Activated T-cell treated with anti-CD3 and anti-CD28 coated beads, Interleukin-2, amount 50 U/mL, for 72 hours (primary cell): ENCODE measurements at regions not wholly inside any gene's neighbourhood (a gene's known extent, or its start where the extent isn't known, plus 50 kb on each side); places are given as distances from the start of the nearest gene placed in this dataset.

Experiments used
- ATAC-seq, 2 donors: fragments of 150-1000 bp; cut with Tn5 transposase; replicated peaks in 1 of 2; 2 replicates each; pipeline ENCODE4 v1.10.0; 2021; ENCODE audit warnings: moderate library complexity in 2 of 2, mild to moderate bottlenecking in 1 of 2
- DNase-seq, 2 donors: peaks; one replicate each; pipeline ENCODE4 v3.0.0; 2021 to 2022; ENCODE audit warnings: mixed read lengths in 1 of 2
- H3K27ac Mint-ChIP-seq: one replicate; pipeline ENCODE4 v1.8.0; 2022; ENCODE audit warnings: mild to moderate bottlenecking, moderate library complexity, mixed read lengths
- H3K27me3 Mint-ChIP-seq: one replicate; pipeline ENCODE4 v1.8.0; 2022; ENCODE audit warnings: low read depth, mixed read lengths
- H3K36me3 Mint-ChIP-seq, 2 donors: one replicate each; pipeline ENCODE4 v1.8.0; 2022; ENCODE audit warnings: mixed read lengths in 2 of 2, mild to moderate bottlenecking in 1 of 2; ENCODE audit not compliant: insufficient read depth in 2 of 2
- H3K4me1 Mint-ChIP-seq: one replicate; pipeline ENCODE4 v1.8.0; 2022; ENCODE audit warnings: low read depth, mixed read lengths
- H3K4me3 Mint-ChIP-seq, 2 donors: one replicate each; pipeline ENCODE4 v1.8.0; 2022; ENCODE audit warnings: mild to moderate bottlenecking in 2 of 2, mixed read lengths in 2 of 2, moderate library complexity in 2 of 2
- H3K9me3 Mint-ChIP-seq, 2 donors: one replicate each; pipeline ENCODE4 v1.8.0; 2022; ENCODE audit warnings: mixed read lengths in 2 of 2

DNA sequence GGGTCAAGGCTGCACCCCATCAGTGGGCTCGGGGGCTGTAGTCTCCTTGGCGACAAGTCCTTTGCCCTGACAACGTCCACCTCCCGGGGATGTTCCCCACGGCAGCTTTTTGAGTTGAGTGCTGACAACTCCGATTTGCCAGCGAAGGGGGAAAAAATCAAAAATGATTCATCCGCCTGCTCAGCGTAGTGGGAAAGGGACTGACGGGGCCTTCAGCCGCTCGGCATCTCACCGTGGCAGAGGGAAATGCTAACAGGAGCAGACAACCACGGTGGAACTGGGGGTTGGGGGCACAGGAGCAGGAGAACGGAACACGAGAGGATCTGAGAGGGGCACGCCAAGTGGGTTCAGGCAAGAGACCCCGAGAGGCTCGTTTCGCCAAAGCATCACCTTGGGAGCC, 173.7 kb downstream of the TFAP2C start:
- Mint-ChIP-seq H3K4me3 (no peak overlapping the region), H3K9me3 (peaks cover 3 to 11% of the 10 kb centered on the region in 2 donors), H3K4me1 (peaks cover 5% of the 10 kb centered on the region), H3K36me3 (peaks cover 2% of the 10 kb centered on the region in 2 donors), H3K27me3 (peaks cover 22% of the 10 kb centered on the region), H3K27ac (no peak overlapping the region)
- ATAC-seq, result no peak
- DNase-seq, result no peak

DNA sequence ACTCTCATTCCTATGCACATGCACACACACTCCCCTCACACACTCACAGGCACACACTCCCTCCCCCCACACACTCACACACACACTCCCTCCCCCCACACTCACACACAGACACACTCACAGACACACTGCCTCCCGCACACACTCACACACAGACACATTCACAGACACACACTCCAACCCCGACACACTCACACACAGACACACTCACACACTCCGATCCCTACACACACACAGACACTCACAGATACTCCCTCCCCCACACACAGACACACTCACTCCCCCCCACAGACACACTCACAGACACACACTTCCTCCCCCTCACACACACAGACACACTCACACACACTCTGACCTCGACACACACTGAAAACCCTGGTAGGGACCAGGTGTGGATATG, 176.2 kb downstream of the TFAP2C start:
- Mint-ChIP-seq H3K27ac (no peak overlapping the region), H3K4me3 (no peak overlapping the region), H3K36me3 (no peaks in the 10 kb centered on the region), H3K27me3 (peaks cover 19% of the 10 kb centered on the region), H3K9me3 (peaks cover 0 to 2% of the 10 kb centered on the region in 2 donors), H3K4me1 (peaks cover under 1% of the 10 kb centered on the region)
- no peak for ATAC-seq
- DNase-seq, result no peak

DNA sequence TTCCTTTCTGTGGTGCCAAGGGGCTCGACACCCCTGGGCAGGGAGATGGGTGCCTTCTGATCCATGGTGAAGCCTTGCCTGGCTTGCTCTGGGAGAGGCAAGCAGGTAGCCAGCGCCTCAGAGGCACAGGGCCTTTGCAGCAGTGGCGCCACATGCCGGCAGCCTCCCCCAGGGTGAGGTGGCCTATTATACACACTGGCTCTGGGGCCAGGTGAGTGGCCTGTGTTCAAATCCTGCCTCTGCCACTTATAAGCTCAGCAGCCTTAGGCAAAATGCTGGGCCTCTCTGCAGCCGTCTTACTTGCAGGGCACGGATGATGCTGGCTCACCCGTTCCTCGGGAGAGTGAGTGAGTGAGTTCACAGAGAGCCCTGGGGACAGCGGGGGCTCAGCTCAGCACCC, 176.9 kb downstream of the TFAP2C start:
- no peak overlapping the region for H3K4me3 Mint-ChIP-seq
- peaks cover 0 to 1% of the 10 kb centered on the region in 2 donors for H3K9me3 Mint-ChIP-seq
- H3K27ac Mint-ChIP-seq, result no peak overlapping the region
- DNase-seq, result no peak
- H3K4me1 Mint-ChIP-seq, result no peaks in the 10 kb centered on the region
- peaks cover 17% of the 10 kb centered on the region for H3K27me3 Mint-ChIP-seq
- no peak for ATAC-seq
- H3K36me3 Mint-ChIP-seq, result no peaks in the 10 kb centered on the region

DNA sequence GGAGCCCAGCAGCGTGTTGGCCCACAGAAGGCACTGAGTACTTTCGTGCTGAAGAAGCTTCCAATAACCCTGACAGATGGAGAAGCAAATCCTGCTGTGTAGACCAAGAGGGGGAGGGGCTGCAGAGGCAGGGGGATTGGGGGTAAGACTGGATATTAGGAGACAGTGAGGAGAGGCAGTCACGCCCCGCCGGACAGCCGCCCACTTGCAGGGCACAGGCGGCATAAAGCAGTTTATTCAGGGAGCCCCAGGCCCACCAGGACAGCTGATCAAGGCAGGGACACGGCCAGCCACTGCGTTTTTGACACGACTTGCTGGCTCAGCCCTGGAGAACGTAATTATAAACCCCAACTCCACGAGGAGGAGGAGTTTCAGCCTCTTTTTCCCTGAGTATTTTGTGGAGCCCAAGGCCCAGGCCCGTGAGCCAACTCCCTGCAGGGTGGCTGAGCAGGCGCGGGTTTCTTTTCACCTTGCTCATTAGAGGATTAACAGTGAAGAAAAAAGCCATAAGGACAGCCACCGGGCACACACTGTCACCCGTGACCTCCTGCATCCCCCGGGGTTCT, 177.9 kb downstream of the TFAP2C start:
- Mint-ChIP-seq H3K4me1 (no peaks in the 10 kb centered on the region), H3K36me3 (no peaks in the 10 kb centered on the region), H3K27me3 (peaks cover 17% of the 10 kb centered on the region), H3K4me3 (no peak overlapping the region), H3K27ac (no peak overlapping the region), H3K9me3 (peaks cover 0 to 1% of the 10 kb centered on the region in 2 donors)
- no peak for DNase-seq
- no peak for ATAC-seq

DNA sequence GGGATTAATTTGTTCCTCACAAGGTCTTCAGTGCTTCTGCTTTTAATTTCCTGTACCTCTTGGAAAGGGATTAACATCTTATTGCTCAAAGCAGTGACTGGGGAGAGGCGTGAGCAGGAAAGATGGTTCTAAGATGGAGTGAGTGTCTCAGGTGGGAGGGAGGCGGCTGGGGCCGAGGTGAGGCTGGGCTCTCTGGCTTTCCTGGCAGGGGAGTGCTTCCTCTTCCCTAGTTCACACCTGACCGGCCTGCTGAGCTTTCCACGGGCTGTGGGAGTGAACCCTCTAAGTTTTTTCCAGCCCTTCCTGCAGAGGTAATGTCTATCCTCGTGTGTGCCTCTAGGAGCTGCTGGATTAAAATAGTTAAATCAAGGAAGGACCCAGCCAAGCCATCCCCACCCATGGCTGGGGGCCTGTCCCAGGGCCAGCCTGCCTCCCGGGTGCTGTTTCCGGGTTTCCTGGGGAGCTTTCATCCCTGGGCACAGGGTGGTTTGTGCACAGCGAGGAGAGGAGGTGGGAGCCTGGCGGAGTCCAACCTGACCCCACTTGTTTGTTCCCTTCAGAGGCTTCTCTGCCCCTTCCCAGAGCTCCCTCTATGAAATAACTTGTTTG, 179.1 kb downstream of the TFAP2C start:
- H3K4me1 Mint-ChIP-seq, result no peaks in the 10 kb centered on the region
- H3K4me3 Mint-ChIP-seq, result no peak overlapping the region
- H3K9me3 Mint-ChIP-seq, result peaks cover 0 to 1% of the 10 kb centered on the region in 2 donors
- H3K27ac Mint-ChIP-seq, result no peak overlapping the region
- DNase-seq, result no peak
- H3K36me3 Mint-ChIP-seq, result no peaks in the 10 kb centered on the region
- ATAC-seq, result no peak
- peaks cover 17% of the 10 kb centered on the region for H3K27me3 Mint-ChIP-seq

DNA sequence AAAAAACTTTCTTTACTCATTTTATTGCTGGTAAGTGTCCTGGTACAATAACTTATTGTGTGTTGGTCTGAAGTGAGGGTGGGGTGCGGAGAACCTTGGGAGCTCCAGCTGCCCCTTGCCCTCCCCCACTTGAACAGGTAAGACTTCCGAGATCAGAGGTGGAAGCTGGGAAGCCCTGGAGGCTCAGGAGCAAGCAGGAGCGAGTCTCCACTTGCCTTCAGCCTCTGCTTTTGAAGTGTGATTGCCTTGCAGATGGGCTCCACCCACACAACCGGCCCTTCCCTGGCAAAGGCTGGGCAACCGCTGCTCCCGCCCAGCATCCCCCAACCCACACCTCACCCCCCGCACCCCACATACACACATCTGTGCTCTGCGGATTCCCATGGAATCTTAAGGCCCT, 179.6 kb downstream of the TFAP2C start:
- H3K36me3 Mint-ChIP-seq, result no peaks in the 10 kb centered on the region

DNA sequence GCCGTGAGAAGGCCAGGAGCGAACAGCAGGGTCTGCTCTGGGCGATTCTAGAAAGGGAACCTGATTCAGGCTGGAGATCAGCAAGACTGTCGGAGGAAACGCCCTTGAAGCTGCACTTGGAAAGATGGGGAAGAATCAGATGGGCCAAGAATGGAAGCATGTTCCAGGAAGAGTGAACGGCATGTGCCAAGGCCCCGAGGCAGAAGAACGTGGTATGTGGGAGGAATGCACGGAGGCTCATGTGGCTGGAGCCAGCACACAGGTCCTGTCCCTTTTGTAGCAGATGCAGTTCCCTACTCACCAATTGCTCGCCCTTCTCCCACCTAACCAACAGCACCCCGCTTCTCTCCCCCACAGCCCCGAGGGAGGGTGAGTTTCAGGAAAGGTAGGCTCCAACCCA, 180.6 kb downstream of the TFAP2C start:
- DNase-seq, result no peak
- ATAC-seq, result no peak
- H3K4me3 Mint-ChIP-seq, result no peak overlapping the region
- no peaks in the 10 kb centered on the region for H3K4me1 Mint-ChIP-seq
- no peaks in the 10 kb centered on the region for H3K36me3 Mint-ChIP-seq
- peaks cover 17% of the 10 kb centered on the region for H3K27me3 Mint-ChIP-seq
- H3K9me3 Mint-ChIP-seq, result peaks cover 0 to 1% of the 10 kb centered on the region in 2 donors
- no peak overlapping the region for H3K27ac Mint-ChIP-seq

More for the DNA sequence above, 179.6 kb downstream of the TFAP2C start:
- Mint-ChIP-seq H3K27me3 (peaks cover 17% of the 10 kb centered on the region), H3K9me3 (peaks cover 0 to 1% of the 10 kb centered on the region in 2 donors), H3K27ac (no peak overlapping the region), H3K4me1 (no peaks in the 10 kb centered on the region), H3K4me3 (no peak overlapping the region)
- no peak for DNase-seq
- ATAC-seq, result no peak

DNA sequence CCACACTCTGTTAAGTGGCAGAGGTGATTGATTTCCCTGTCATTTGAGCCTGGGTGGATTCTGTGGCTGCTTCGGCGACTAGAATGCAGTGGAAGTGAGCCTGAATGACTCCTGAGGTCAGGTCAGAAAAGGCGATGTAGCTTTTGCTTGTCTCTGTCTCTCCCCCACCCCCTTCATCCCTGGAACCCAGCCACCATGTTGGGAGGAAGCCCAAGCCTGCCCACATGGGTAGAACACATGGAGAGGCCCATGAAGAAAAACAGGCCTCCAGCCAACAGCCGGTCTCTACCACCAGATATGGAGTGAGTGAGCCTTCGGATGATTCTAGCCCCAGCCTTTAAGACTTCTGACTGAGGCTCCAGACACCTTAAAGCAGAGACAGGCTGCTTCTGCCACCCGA, 181.0 kb downstream of the TFAP2C start:
- no peak overlapping the region for H3K27ac Mint-ChIP-seq
- no peak overlapping the region for H3K4me3 Mint-ChIP-seq
- ATAC-seq (no peak), DNase-seq (no peak)
- H3K9me3 Mint-ChIP-seq, result peaks cover 0 to 1% of the 10 kb centered on the region in 2 donors
- H3K36me3 Mint-ChIP-seq, result no peaks in the 10 kb centered on the region
- H3K27me3 Mint-ChIP-seq, result peaks cover 17% of the 10 kb centered on the region
- no peaks in the 10 kb centered on the region for H3K4me1 Mint-ChIP-seq

DNA sequence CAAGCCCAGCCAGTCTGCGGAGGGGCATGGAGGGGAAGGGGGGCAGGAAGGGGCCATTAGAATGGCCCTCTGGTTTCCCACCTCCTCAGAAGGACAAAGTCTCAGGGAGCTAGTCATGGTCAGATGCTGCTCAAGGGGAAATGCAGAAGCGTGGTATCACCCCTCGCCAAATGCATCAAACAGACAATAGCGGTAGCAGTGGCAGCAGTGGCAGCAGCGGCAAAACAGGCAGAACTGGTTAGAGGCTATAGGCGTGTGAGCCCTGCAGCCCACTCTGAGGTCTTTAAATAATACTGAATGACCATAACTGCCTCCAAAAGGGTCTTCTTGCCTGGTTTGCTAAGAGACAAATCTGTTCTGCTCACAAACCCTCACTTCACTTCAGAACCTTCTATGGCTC, 186.7 kb downstream of the TFAP2C start:
- no peak overlapping the region for H3K27ac Mint-ChIP-seq
- H3K27me3 Mint-ChIP-seq, result peaks cover 16% of the 10 kb centered on the region
- H3K4me1 Mint-ChIP-seq, result no peaks in the 10 kb centered on the region
- H3K9me3 Mint-ChIP-seq, result peaks cover 3 to 5% of the 10 kb centered on the region in 2 donors
- no peaks in the 10 kb centered on the region for H3K36me3 Mint-ChIP-seq
- ATAC-seq, result no peak
- no peak overlapping the region for H3K4me3 Mint-ChIP-seq
- no peak for DNase-seq

DNA sequence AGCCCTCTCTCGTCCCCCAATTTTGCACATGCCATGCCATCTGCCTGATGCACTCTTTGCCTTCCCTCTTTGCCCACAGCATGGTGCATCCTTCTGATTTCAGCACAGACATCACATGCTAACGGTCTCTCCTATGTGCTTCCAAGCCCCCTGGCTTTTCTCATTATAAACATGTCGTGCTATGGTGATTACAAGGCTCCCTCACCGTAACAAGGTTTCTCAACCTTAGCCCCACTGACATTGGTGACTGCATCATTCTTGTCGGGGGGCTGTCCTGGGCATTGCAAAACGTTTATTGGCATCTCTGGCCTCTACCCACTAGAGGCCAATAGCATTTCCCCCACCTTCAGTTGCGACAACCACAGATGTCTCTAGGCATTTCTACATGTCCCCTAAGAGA, 187.2 kb downstream of the TFAP2C start:
- peaks cover 20% of the 10 kb centered on the region for H3K27me3 Mint-ChIP-seq
- H3K4me1 Mint-ChIP-seq, result no peaks in the 10 kb centered on the region
- peaks cover 3 to 5% of the 10 kb centered on the region in 2 donors for H3K9me3 Mint-ChIP-seq
- no peak for DNase-seq
- H3K4me3 Mint-ChIP-seq, result no peak overlapping the region
- H3K27ac Mint-ChIP-seq, result no peak overlapping the region
- no peaks in the 10 kb centered on the region for H3K36me3 Mint-ChIP-seq
- no peak for ATAC-seq

DNA sequence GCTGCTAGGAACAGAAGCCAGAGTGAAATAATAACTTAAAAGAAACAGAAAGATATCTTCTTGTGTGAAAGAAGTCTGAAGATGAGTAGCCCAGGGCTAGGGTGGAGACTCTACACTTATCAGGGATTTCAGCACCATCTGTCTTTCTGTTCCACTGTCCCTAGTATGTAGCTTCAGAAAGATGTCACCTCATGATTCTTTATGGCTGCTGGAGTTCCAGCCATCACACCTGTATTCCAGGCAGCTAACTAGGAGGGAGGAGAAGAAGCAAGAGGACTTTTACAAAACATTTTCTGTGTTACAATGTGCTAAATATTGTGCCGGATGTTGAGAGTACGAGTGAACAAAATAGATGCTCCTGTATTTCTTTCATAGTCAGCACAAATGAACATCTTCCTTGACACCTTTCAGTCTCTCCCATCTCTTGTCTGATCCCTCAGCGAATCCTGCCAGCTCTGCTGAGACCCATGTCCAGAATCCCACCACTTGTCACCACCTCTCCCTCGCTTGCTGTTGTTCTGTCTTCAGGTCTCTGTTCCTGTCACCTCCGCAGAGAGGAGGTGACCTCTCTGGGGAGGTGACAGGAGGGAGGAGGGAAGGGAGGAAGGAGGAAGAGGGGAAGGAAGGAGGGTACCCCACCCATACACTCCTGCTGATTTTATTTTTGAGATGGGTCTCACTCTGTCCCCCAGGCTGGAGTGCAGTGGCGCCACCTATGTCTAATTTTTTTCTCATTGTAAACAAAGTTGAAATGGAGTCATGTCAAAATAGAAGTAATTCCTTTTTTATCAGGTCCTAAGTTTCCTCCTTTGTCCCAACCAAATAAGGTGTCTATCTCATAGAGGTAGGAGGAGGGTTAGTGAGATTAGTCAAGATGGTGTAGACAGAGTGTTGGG, 188.9 kb downstream of the TFAP2C start:
- Mint-ChIP-seq H3K27ac (no peak overlapping the region), H3K4me3 (no peak overlapping the region), H3K36me3 (no peaks in the 10 kb centered on the region), H3K9me3 (peaks cover 3 to 5% of the 10 kb centered on the region in 2 donors), H3K4me1 (no peaks in the 10 kb centered on the region), H3K27me3 (peaks cover 20% of the 10 kb centered on the region)
- DNase-seq (no peak), ATAC-seq (no peak)

DNA sequence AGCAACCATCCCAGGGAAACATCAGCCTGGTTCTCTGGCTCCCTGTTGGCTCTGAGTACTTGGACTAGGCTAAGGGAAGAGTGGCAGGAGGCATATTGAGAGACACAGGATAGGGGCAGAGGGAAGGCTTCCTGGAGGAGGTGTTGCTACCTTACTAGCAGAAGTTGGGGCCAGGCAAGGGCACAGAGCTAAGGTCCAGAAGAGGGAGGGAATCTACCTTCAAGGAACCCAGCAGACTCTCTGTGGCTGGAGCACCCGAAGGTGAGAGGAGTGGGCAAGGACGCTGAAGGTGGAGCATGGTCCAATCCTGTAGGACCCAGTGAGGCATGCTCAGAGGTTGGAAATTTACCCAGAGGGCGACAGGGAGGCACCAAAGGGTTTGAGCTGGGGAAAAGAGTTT, 191.9 kb downstream of the TFAP2C start:
- H3K9me3 Mint-ChIP-seq, result peaks cover 3 to 5% of the 10 kb centered on the region in 2 donors
- peaks cover 19% of the 10 kb centered on the region for H3K27me3 Mint-ChIP-seq
- H3K4me1 Mint-ChIP-seq, result no peaks in the 10 kb centered on the region
- no peak for DNase-seq
- no peaks in the 10 kb centered on the region for H3K36me3 Mint-ChIP-seq
- H3K4me3 Mint-ChIP-seq, result no peak overlapping the region
- H3K27ac Mint-ChIP-seq, result no peak overlapping the region
- no peak for ATAC-seq

DNA sequence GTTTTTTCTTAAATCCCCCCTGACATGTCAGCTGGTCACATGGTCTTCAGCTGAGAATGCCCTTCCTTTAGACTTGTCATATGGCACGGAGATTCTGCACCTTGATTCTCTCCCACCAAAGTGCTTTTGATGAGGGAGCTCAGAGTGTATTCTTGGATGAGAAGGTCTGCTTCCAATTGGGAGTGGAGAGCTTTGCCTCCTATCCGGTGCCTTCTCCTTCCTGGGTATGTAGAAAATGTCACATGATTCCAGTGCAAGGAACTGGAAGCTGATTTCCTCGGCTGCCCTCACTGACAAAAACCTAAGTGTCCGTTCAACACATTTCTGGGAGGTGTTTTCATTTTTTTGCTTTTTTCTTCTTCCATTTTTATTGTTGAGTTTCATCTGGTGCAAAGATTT, 197.2 kb downstream of the TFAP2C start:
- no peaks in the 10 kb centered on the region for H3K36me3 Mint-ChIP-seq
- peaks cover 0 to 3% of the 10 kb centered on the region in 2 donors for H3K9me3 Mint-ChIP-seq
- ATAC-seq, result no peak
- no peak overlapping the region for H3K4me3 Mint-ChIP-seq
- no peaks in the 10 kb centered on the region for H3K4me1 Mint-ChIP-seq
- no peak overlapping the region for H3K27ac Mint-ChIP-seq
- no peak for DNase-seq
- peaks cover 24% of the 10 kb centered on the region for H3K27me3 Mint-ChIP-seq
